ENCODE measurements at regions not wholly inside any gene's neighbourhood (a gene's known extent, or its start where the extent isn't known, plus 50 kb on each side); places are given as distances from the start of the nearest gene placed in this dataset.
"Not testable (repeated sequence)": the region's sequence is repeated elsewhere in the genome, so short reads cannot be mapped to it uniquely, and the experiment has no call there.

DNA sequence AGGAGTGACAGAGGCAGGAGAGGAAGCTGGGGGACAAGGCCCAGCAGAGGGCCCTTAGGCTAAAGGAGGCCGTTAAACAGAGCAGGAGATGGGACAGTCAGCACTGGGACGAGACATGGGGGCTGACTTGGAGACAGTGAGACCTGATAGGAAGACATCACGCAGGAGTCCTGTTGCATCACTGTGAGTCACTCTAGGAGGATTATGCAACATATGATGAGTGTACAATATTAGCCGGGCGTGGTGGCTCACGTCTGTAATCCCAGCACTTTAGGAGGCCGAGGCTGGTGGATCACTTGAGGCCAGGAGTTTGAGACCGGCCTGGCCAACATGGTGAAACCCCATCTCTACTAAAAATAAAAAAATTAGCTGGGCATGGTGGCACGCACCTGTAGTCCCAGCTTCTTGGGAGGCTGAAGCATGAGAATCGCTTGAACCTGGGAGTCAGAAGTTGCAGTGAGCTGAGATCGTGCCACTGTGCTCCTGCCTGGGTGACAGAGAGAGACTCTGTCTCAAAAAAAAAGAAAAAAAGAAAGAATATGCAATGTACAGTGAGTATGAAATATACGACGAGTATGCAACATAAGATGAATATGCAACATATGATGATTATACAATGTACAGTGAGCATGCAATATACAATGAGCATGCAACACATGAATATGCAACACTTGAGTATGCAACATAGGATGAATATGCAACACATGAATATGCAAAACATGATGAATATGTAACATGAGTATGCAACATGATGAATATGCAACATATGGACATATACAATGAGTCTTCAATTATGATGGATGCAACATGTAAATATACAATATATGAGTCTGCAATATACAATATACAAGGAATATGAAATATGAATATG, 83.3 kb upstream of the ID2 start:
- DNase-seq (ENCODE audit: low read depth) = peak; percentile 67
- no peak overlapping the region for H3K4me3 ChIP-seq (ENCODE audit: low read depth, low read length)
- TF ChIP-seq, protein P1, sequence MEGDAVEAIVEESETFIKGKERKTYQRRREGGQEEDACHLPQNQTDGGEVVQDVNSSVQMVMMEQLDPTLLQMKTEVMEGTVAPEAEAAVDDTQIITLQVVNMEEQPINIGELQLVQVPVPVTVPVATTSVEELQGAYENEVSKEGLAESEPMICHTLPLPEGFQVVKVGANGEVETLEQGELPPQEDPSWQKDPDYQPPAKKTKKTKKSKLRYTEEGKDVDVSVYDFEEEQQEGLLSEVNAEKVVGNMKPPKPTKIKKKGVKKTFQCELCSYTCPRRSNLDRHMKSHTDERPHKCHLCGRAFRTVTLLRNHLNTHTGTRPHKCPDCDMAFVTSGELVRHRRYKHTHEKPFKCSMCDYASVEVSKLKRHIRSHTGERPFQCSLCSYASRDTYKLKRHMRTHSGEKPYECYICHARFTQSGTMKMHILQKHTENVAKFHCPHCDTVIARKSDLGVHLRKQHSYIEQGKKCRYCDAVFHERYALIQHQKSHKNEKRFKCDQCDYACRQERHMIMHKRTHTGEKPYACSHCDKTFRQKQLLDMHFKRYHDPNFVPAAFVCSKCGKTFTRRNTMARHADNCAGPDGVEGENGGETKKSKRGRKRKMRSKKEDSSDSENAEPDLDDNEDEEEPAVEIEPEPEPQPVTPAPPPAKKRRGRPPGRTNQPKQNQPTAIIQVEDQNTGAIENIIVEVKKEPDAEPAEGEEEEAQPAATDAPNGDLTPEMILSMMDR (conservative IDR thresholded peaks at IDR 0.05; ENCODE audit: low read depth, low read length) = peak; percentile 6

DNA sequence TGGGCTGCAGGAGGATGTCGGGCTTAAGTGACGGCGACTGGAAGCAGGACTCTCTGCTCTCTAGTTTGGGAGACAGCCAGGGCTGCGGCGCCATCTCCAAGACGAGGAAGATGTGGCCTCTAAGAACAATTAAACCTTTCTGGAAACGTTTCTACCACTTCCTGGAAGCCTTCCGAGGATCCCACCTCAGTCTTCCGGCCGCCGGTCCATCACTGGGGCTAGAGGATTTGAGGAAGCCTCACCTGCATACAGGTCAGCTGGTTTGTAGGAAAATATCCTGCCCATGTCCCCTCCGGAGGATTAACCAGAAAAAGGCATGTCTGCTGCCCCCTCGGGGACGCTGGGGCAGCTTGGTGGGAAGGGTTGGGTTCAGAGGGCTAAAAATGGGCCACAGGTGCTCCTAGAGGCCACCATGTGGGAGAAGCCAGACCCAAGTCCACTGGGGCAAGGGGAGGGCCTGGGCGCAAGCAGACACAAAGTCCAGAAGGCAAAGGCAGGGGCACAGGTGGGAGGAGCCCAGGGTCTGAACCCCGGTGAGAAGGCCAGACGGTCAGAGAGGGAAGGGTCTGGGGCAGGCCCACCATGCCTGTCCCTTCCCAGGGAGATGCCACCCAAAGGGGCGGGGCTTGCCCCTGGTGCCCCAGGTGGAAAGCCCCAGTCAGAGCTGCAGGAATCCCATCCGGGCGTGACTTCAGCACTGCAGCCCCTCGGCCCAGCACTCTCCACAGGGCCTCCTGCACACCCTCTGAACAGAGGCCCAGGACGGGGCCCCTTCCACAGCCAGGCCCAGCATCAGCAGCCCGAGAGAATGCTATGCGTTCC, 82.2 kb upstream of the ID2 start:
- TF ChIP-seq, protein P1 (conservative IDR thresholded peaks at IDR 0.05; ENCODE audit: low read depth, low read length) = no peak
- H3K4me3 ChIP-seq (ENCODE audit: low read depth, low read length) = no peak overlapping the region
- DNase-seq (ENCODE audit: low read depth) = no peak

DNA sequence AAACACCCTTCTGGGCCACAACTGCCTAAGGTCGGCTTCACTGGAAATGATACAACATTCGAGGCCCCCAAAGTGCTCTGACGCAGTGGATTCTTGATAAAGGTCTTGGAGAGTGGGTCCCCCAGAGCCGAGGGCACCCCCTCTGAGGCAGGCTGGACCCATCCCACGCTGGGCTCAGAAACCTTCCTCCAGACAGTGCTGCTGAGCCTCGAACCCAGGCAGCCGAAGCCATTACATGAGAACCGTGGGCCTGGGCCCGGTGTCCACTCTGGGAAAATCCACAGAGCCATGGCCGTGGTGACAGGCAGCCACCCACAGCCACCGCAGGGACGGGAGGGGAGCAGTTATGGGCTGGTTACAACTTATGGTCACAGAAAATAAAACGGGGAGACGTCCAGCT, 81.4 kb upstream of the ID2 start:
- TF ChIP-seq, protein P1 (conservative IDR thresholded peaks at IDR 0.05; ENCODE audit: low read depth, low read length) = no peak

DNA sequence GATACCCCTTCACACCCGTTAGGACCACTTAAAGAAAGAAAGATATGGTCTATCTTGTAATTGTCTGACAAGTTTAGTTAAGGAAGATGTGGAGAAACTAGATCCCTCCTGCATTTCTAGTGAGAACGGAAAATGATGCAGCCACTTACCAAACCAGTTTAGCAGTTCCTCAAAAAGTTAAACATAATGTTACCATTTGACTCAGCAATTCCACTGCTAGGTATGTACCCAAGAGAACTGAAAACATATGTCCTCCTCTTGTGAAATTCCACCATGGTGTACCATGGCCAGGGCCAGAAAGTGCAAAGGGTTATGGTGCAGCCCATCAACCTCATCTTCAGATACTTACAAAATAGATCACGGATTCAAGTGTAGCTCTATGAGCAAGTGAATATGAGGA, 79.0 kb upstream of the ID2 start:
- DNase-seq (ENCODE audit: low read depth) = no peak

More for the DNA sequence above, 81.4 kb upstream of the ID2 start:
- no peak overlapping the region for H3K4me3 ChIP-seq (ENCODE audit: low read depth, low read length)
- DNase-seq (ENCODE audit: low read depth) = no peak

DNA sequence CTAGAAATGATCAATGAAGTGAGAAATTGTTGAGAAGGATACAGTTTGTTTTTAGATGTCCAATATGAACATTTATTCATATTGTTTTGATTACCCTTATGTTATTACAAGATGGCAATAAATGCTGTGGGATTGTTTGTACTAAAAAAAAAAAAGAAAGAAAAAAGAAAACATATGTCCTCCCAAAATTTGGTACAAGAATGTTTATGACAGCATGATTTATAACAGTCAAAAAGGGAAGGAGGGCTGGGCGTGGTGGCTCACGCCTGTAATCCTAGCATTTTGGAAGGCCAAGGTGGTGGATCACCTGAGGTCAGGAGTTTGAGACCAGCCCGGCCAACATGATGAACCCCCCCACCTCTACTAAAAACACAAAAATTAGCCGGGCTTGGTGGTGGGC, 78.5 kb upstream of the ID2 start:
- not testable (repeated sequence) for H3K4me3 ChIP-seq (ENCODE audit: low read depth, low read length); DNase-seq (ENCODE audit: low read depth)

More for the DNA sequence above, 79.0 kb upstream of the ID2 start:
- no peak overlapping the region for H3K4me3 ChIP-seq (ENCODE audit: low read depth, low read length)
- TF ChIP-seq, protein P1 (conservative IDR thresholded peaks at IDR 0.05; ENCODE audit: low read depth, low read length) = no peak

DNA sequence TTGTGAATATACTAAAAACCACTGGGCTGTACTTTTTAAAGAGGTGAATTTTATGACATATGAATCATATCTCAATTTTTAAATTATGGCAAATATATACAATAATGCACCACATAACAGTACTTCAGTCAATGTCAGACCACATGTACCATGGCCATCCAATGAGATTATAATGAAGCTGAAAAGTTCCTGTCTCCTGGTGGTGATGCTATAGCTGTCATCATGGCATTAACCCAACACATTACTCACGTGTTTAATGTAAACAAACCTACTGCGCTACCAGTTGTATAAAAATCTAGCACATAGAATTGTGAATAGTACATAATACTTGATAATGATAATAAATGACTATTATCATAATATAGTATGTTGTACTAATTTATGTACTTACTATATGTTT, 77.6 kb upstream of the ID2 start:
- no peak for DNase-seq (ENCODE audit: low read depth)
- TF ChIP-seq, protein P1 (conservative IDR thresholded peaks at IDR 0.05; ENCODE audit: low read depth, low read length) = no peak
- H3K4me3 ChIP-seq (ENCODE audit: low read depth, low read length) = no peak overlapping the region

DNA sequence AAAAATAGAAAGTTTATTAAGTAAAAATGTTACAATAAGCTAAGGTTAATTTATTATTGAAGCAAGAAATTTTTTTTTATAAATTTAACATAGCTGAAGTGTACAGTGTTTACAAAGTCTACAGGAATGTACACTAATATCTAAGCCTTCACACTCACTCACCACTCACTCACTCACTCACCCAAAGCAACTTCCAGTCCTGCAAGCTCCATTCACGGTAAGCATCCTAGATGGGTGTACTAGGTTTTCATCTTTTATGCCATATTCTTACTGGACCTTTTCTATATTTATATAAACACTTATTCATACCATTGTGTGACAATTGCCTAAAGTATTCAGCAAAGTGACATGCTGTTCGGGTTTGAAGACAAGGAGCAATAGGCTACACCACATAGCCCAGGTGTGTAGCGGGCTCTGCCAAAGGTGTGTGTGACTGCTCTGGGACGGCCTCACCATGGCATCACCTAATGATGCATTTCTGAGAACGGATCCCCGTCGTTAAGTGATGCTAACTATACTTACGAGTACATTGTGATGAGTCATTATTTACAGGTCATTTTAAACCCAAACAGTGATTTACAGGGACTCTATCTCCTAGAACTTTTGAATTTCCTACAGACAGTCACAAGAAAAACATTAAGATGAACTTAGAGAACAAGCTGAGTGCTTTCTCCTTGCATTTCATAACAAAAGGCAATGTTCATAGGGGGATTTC, 76.3 kb upstream of the ID2 start:
- no peak for DNase-seq (ENCODE audit: low read depth)
- no peak overlapping the region for H3K4me3 ChIP-seq (ENCODE audit: low read depth, low read length)
- TF ChIP-seq, protein P1 (conservative IDR thresholded peaks at IDR 0.05; ENCODE audit: low read depth, low read length) = no peak

Measured in epithelial cell of proximal tubule (primary cell).